Naive B cell (primary cell): ENCODE measurements at regions not wholly inside any gene's neighbourhood (a gene's known extent, or its start where the extent isn't known, plus 50 kb on each side); places are given as distances from the start of the nearest gene placed in this dataset.

Experiments
- ATAC-seq, 2 donors: fragments of 150-1000 bp; cut with Tn5 transposase; 2 replicates each; pipeline ENCODE4 v1.10.0; 2021; ENCODE audit warnings: low read depth in 2 of 2, mild to moderate bottlenecking in 2 of 2, moderate library complexity in 2 of 2
- DNase-seq: peaks from one replicate; pipeline ENCODE4 v3.0.0; 2022
- H3K27ac Mint-ChIP-seq, 6 donors: one replicate each; pipeline ENCODE4 v1.8.0; 2020 to 2022; ENCODE audit warnings: mild to moderate bottlenecking in 6 of 6, mixed read lengths in 6 of 6, moderate library complexity in 5 of 6, inconsistent platforms in 2 of 6
- H3K27me3 Mint-ChIP-seq, 3 donors: one replicate each; pipeline ENCODE4 v1.8.0; 2021 to 2022; ENCODE audit warnings: mixed read lengths in 3 of 3, mild to moderate bottlenecking in 1 of 3
- H3K36me3 Mint-ChIP-seq, 2 donors: one replicate each; pipeline ENCODE4 v1.8.0; 2020 to 2022; ENCODE audit warnings: mixed read lengths in 2 of 2, inconsistent platforms in 1 of 2, mild to moderate bottlenecking in 1 of 2
- H3K4me1 Mint-ChIP-seq, 3 donors: one replicate each; pipeline ENCODE4 v1.8.0; 2020 to 2022; ENCODE audit warnings: mixed read lengths in 3 of 3, inconsistent platforms in 1 of 3, mild to moderate bottlenecking in 1 of 3, moderate library complexity in 1 of 3
- H3K4me3 Mint-ChIP-seq, 8 donors: one replicate each; pipeline ENCODE4 v1.8.0; 2020 to 2022; ENCODE audit warnings: mild to moderate bottlenecking in 8 of 8, mixed read lengths in 8 of 8, moderate library complexity in 8 of 8, inconsistent platforms in 2 of 8
- H3K9me3 Mint-ChIP-seq, 7 donors: one replicate each; pipeline ENCODE4 v1.8.0; 2020 to 2022; ENCODE audit warnings: mixed read lengths in 7 of 7, mild to moderate bottlenecking in 5 of 7, inconsistent platforms in 2 of 7, moderate library complexity in 1 of 7

- H3K36me3 Mint-ChIP-seq: no peaks in the 10 kb centered on the region
- ATAC-seq (no peak), DNase-seq (no peak)
- H3K9me3 Mint-ChIP-seq: peaks cover 0 to 16% (median 4%) of the 10 kb centered on the region in 7 donors
- H3K4me1 Mint-ChIP-seq: no peaks in the 10 kb centered on the region
- no peak overlapping the region for H3K27ac Mint-ChIP-seq
- H3K27me3 Mint-ChIP-seq: no peaks in the 10 kb centered on the region
- H3K4me3 Mint-ChIP-seq: no peak overlapping the region
Measured at GRCh38 chr18:37672932-37673595, 107.5 kb upstream of the CELF4 start.

GRCh38 chr18:37672001-37672400 is 106.4 kb upstream of the CELF4 start:
- ATAC-seq (no peak), DNase-seq (no peak)
- Mint-ChIP-seq H3K9me3 (peaks cover 0 to 16% (median 4%) of the 10 kb centered on the region in 7 donors), H3K27me3 (no peaks in the 10 kb centered on the region), H3K4me3 (no peak overlapping the region), H3K27ac (no peak overlapping the region), H3K4me1 (no peaks in the 10 kb centered on the region), H3K36me3 (no peaks in the 10 kb centered on the region)

DNA sequence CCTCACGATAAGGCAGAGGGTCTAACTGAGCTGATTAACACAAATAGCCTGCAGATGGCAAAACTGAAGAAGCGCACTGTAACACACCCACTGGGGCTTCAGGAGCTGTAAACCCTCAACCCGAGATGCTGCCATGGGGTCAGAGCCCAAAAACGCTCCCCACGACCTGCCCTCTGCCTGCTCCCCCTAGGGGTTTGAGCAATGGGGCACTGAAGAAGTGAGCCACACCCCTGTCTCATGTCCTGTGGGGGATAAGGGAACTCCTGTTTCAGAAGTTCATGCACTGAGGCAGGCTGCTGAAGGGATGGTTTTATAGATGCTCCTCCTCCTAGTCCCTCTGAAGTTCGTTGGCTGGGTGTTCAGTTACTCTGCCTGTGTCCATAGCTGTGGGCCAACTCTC is 105.9 kb upstream of the CELF4 start:
- peaks cover 0 to 16% (median 4%) of the 10 kb centered on the region in 7 donors for H3K9me3 Mint-ChIP-seq
- H3K4me3 Mint-ChIP-seq: no peak overlapping the region
- H3K4me1 Mint-ChIP-seq: no peaks in the 10 kb centered on the region
- no peak for DNase-seq
- H3K36me3 Mint-ChIP-seq: no peaks in the 10 kb centered on the region
- H3K27me3 Mint-ChIP-seq: no peaks in the 10 kb centered on the region
- H3K27ac Mint-ChIP-seq: no peak overlapping the region
- no peak for ATAC-seq

GRCh38 chr18:37671119-37671518 is 105.5 kb upstream of the CELF4 start:
- no peaks in the 10 kb centered on the region for H3K4me1 Mint-ChIP-seq
- peaks cover 0 to 12% (median 6%) of the 10 kb centered on the region in 7 donors for H3K9me3 Mint-ChIP-seq
- no peaks in the 10 kb centered on the region for H3K36me3 Mint-ChIP-seq
- DNase-seq (no peak), ATAC-seq (no peak)
- no peak overlapping the region for H3K4me3 Mint-ChIP-seq
- H3K27ac Mint-ChIP-seq: no peak overlapping the region
- no peaks in the 10 kb centered on the region for H3K27me3 Mint-ChIP-seq

DNA sequence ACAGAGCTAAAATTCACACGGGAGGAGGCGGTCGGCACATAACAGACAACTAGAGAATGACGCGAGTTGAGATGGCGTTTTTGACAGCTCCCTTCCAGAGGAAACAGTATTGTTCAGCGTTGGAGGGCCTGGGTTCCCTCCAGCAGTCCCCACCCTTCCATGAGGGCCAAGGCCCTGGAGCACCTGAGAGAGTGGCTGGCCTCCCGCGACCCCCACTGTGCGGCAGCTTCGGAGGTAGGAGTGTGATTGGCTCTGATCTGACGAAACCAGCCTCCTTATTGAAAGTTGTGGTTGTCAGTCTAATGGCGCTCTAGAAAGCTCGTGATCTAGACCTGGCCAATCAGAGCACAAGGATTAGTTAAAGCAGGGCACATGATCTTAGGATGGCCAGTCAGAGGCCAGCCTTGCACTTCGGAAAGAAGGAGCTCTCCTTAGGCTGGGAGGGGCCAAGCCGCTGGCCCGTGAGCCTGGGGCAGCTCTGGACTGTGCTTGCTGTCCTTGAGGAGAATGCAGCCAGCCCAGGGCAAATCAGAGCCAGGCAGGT is 104.5 kb upstream of the CELF4 start:
- Mint-ChIP-seq H3K9me3 (peaks cover 0 to 6% (median 1%) of the 10 kb centered on the region in 7 donors), H3K4me1 (no peaks in the 10 kb centered on the region), H3K36me3 (no peaks in the 10 kb centered on the region), H3K27me3 (no peaks in the 10 kb centered on the region), H3K27ac (no peak overlapping the region), H3K4me3 (no peak overlapping the region)
- ATAC-seq: no peak
- DNase-seq: no peak

- no peak overlapping the region for H3K4me3 Mint-ChIP-seq
- H3K27me3 Mint-ChIP-seq: no peaks in the 10 kb centered on the region
- H3K27ac Mint-ChIP-seq: no peak overlapping the region
- no peak for ATAC-seq
- no peak for DNase-seq
- no peaks in the 10 kb centered on the region for H3K36me3 Mint-ChIP-seq
- peaks cover 0 to 6% (median 1%) of the 10 kb centered on the region in 7 donors for H3K9me3 Mint-ChIP-seq
- no peaks in the 10 kb centered on the region for H3K4me1 Mint-ChIP-seq
Measured at GRCh38 chr18:37668971-37669747, 103.6 kb upstream of the CELF4 start.

DNA sequence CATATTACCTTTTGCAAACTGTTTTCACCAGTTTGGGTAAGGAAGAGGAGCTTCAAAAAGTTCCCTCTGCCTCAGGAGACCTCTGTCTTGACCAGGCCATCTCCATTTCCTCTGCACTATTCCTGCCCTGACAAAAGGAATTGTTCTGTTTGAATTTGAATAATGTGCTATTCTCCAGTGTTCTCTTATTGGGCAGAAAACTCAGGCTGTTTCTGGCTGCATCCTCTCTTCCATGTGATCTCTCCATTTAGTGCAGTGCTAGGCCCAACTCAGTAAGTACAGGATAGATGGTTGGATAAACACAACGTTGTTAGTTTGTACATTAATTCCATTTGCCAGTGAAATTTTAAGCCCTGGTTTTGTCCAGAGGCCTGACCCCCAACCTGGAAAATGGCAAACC is 102.2 kb upstream of the CELF4 start:
- Mint-ChIP-seq H3K9me3 (peaks cover 0 to 9% (median 5%) of the 10 kb centered on the region in 7 donors), H3K36me3 (no peaks in the 10 kb centered on the region), H3K4me3 (no peak overlapping the region), H3K27ac (no peak overlapping the region), H3K4me1 (no peaks in the 10 kb centered on the region), H3K27me3 (no peaks in the 10 kb centered on the region)
- no peak for DNase-seq
- no peak for ATAC-seq

GRCh38 chr18:37666991-37667390 is 101.4 kb upstream of the CELF4 start:
- no peak for DNase-seq
- Mint-ChIP-seq H3K27me3 (no peaks in the 10 kb centered on the region), H3K4me1 (no peaks in the 10 kb centered on the region), H3K36me3 (no peaks in the 10 kb centered on the region), H3K9me3 (peaks cover 0 to 9% (median 5%) of the 10 kb centered on the region in 7 donors), H3K4me3 (no peak overlapping the region), H3K27ac (no peak overlapping the region)
- ATAC-seq: no peak

GRCh38 chr18:37666451-37666850 is 100.9 kb upstream of the CELF4 start:
- no peaks in the 10 kb centered on the region for H3K36me3 Mint-ChIP-seq
- peak overlapping the region in 1 of 8 donors; percentile 23 for H3K4me3 Mint-ChIP-seq
- peaks cover 0 to 9% (median 3%) of the 10 kb centered on the region in 7 donors for H3K9me3 Mint-ChIP-seq
- H3K27me3 Mint-ChIP-seq: no peaks in the 10 kb centered on the region
- no peak for ATAC-seq
- H3K4me1 Mint-ChIP-seq: no peaks in the 10 kb centered on the region
- H3K27ac Mint-ChIP-seq: no peak overlapping the region
- no peak for DNase-seq

GRCh38 chr18:37665346-37665745 is 99.7 kb upstream of the CELF4 start:
- Mint-ChIP-seq H3K36me3 (no peaks in the 10 kb centered on the region), H3K4me3 (no peak overlapping the region), H3K27me3 (no peaks in the 10 kb centered on the region), H3K9me3 (peaks cover under 1 to 7% (median 3%) of the 10 kb centered on the region in 7 donors), H3K27ac (no peak overlapping the region), H3K4me1 (no peaks in the 10 kb centered on the region)
- no peak for DNase-seq
- ATAC-seq: no peak

DNA sequence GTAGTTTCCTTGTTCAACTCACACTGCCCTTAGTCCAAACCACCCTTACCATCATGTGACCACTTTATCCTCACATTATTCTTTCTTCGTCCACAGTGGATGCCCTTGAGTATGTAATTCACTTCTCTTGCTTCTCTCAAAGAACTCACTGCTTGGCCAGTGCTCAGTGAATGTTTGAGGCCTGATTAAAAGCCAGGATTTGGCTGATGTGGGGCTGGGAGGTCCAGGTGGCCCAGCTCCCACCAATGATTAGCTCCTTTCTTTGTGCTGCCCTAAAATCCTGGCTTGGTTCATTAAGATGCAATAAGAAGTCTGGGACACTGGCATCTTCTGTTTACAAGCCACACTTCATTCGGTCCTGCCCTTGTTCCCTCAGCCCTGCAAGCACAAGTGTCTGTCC is 97.8 kb upstream of the CELF4 start:
- Mint-ChIP-seq H3K27ac (no peak overlapping the region), H3K4me3 (no peak overlapping the region), H3K4me1 (no peaks in the 10 kb centered on the region), H3K9me3 (peaks cover 0 to 16% (median 5%) of the 10 kb centered on the region in 7 donors), H3K36me3 (no peaks in the 10 kb centered on the region), H3K27me3 (no peaks in the 10 kb centered on the region)
- ATAC-seq (no peak), DNase-seq (no peak)

DNA sequence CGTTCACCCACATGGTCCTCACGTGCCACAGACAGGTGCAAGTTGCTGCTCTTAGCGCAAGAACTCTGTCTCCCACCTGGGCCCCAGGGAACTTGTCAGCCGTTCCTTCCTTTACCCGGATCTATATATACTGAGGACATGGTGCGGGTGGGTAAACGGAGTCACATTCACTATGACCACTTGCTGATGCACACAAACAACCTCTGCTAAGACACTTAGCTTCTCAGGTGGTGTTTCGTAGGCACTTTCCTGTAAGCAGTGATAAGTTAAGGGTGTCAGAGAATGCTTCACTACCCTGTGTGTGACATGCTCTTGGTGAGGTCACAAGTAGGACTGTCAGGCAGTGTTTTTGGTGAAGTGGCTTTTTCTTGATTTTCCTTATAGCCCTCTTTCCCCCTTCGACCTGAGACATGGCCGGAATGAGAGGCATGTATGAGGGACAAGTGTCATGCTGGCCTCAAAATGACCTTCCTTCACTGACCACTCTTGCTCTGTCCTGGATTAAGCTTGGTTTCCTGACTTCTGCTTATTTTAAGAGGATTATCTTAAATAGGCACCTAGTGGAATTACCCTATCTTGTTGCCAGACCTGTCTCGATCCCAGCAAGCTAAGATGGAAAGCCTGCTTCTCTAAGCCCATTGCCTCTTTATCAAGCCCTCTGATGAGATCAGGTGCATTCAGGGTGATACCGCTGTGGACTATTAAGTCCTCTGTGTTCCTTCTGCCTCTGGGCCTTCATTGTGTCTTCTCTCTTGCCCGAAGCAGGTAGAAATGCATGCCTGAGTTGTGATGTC is 97.1 kb upstream of the CELF4 start:
- H3K36me3 Mint-ChIP-seq: no peaks in the 10 kb centered on the region
- H3K4me1 Mint-ChIP-seq: no peaks in the 10 kb centered on the region
- H3K9me3 Mint-ChIP-seq: peaks cover 0 to 16% (median 5%) of the 10 kb centered on the region in 7 donors
- H3K27me3 Mint-ChIP-seq: no peaks in the 10 kb centered on the region
- H3K4me3 Mint-ChIP-seq: no peak overlapping the region
- DNase-seq: no peak
- peak overlapping the region in 1 of 6 donors; percentile 43 for H3K27ac Mint-ChIP-seq
- ATAC-seq: no peak

- H3K27me3 Mint-ChIP-seq: no peaks in the 10 kb centered on the region
- H3K36me3 Mint-ChIP-seq: no peaks in the 10 kb centered on the region
- DNase-seq: no peak
- H3K27ac Mint-ChIP-seq: no peak overlapping the region
- H3K9me3 Mint-ChIP-seq: peaks cover 0 to 16% (median 5%) of the 10 kb centered on the region in 7 donors
- H3K4me3 Mint-ChIP-seq: no peak overlapping the region
- H3K4me1 Mint-ChIP-seq: no peaks in the 10 kb centered on the region
- ATAC-seq: no peak
Measured at GRCh38 chr18:37662099-37662498, 96.5 kb upstream of the CELF4 start.
